Heart left ventricle (tissue), 16 donors: ENCODE measurements at regions not wholly inside any gene's neighbourhood (a gene's known extent, or its start where the extent isn't known, plus 50 kb on each side); places are given as distances from the start of the nearest gene placed in this dataset.

ENCODE experiments used
- ATAC-seq, 4 donors: fragments of 200-7000 bp; cut with Tn5 transposase; one replicate each; pipeline ENCODE4 v1.9.1; 2020 to 2022; ENCODE audit warnings: moderate library complexity in 4 of 4, mild to moderate bottlenecking in 3 of 4, moderate number of reproducible peaks in 1 of 4
- DNase-seq, 5 donors: peaks; one replicate each; pipeline ENCODE4 v3.0.0-alpha.2; 2020
- H3K27ac ChIP-seq, 12 donors: fragments of 200-600 bp; sonication (generic) in 4 of 12; one replicate each; pipeline versions ENCODE4 v1.5.0 to v1.8.0; 2016 to 2022; ENCODE audit warnings: mild to moderate bottlenecking in 2 of 12
- H3K27me3 ChIP-seq, 9 donors: fragments of 200-600 bp; sonication (generic) in 2 of 9; one replicate each; pipeline versions ENCODE4 v1.5.1 to v1.8.0; 2016 to 2022; ENCODE audit warnings: mild to moderate bottlenecking in 3 of 9
- H3K36me3 ChIP-seq, 9 donors: fragments of 200-600 bp; sonication (generic) in 2 of 9; one replicate each; pipeline versions ENCODE4 v1.5.0 to v1.8.0; 2018 to 2022; ENCODE audit warnings: mild to moderate bottlenecking in 2 of 9
- H3K4me1 ChIP-seq, 12 donors: fragments of 200-600 bp; sonication (generic) in 4 of 12; one replicate each; pipeline versions ENCODE4 v1.5.0 to v1.8.0; 2016 to 2022; ENCODE audit warnings: mild to moderate bottlenecking in 3 of 12
- H3K4me3 ChIP-seq, 12 donors: fragments of 200-600 bp; sonication (generic) in 4 of 12; one replicate each; pipeline versions ENCODE4 v1.5.0 to v1.8.0; 2017 to 2022; ENCODE audit warnings: mild to moderate bottlenecking in 9 of 12, moderate library complexity in 4 of 12
- H3K9me3 ChIP-seq, 12 donors: fragments of 200-600 bp; sonication (generic) in 4 of 12; one replicate each; pipeline versions ENCODE4 v1.5.0 to v1.8.0; 2016 to 2022; ENCODE audit warnings: mild to moderate bottlenecking in 1 of 12
- POLR2A ChIP-seq, 2 donors: fragments of 450-650 bp; IDR thresholded peaks; one replicate each; pipeline ENCODE4 v1.6.1; 2017; ENCODE audit warnings: antibody characterized with exemption in 2 of 2, mild to moderate bottlenecking in 2 of 2, moderate library complexity in 2 of 2
- WGBS, 4 donors: extraction: QIAGEN DNeasy Blood & Tissue Kit in 2 of 4; methylation state at CpG; one replicate each; pipeline versions ENCODE4 v1.1.5 to v1.1.7; 2013 to 2018; 5-methylcytosine and 5-hydroxymethylcytosine counted together
- intact Hi-C, 10 donors: fragments of 100-400 bp; cut with DNase I; formaldehyde crosslinking; loops; one replicate each; pipeline versions ENCODE4 v1.11.1 to v1.14.2; 2022
- TF ChIP-seq, protein P1 (sequence below), 12 donors: fragments of 200-600 bp; sonication (generic) in 4 of 12; IDR thresholded peaks; one replicate each; pipeline versions ENCODE4 v1.5.0 to v1.8.0; 2018 to 2022; ENCODE audit warnings: antibody characterized with exemption in 12 of 12, mild to moderate bottlenecking in 5 of 12
- donor health status: ischemic (EF 13 %, LVEDD 7.1; RV severe dilation, severe dysfunction).
- donor health status: healthy with polysubstance abuse.
- donor health status: DM: no; HTN: yes; CAD: no.
- donor health status: DM: no; HTN: no; CAD: no.
- donor health status: ischemic (EF 25% LVEDD 6.9; RV normal size, moderate dysfunction).
- donor health status: ischemic (EF 25% LVEDD 5.7; RV mildly dilated, moderate dysfunction).
- donor health status: healthy.
- donor health status: DM: yes; HTN: yes; CAD: no.
- donor health status: ischemic (EF 35%, LVEDD 5.7; RV mildly dilated, moderate dysfunction).
- donor health status: nonischemic (EF 11% LVEDD 7.7; RV severe dilation, severe dysfunction).
- donor health status: DM: yes; HTN: yes; CAD: no.
- donor health status: PGD.
- donor health status: ischemic (EF 29% LVEDD 5.4; RV normal size, mild dysfunction).
- donor health status: nonischemic (EF 23%, LVEDD 6.1; RV moderate dilation, normal function).

DNA sequence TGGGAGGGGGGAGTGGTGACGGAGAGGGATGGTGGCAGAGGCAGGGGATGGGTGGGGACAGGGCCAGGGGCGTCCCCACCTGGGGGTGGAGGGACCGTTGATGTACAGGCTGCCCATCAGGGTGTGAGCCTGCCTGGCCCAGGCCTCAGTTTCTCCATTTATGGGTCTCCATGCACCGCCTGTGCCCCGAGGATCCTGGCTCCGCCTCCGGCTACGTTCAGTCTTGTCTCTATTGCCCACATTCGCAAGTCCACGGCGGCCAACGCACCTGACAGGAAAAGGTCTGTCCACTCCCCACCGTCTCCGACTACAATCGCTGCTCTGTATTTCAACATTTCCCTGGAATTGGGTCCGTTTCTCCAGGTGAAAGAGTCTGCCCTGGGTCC is 96.3 kb upstream of the NKX1-1 start:
- intact Hi-C loops, result no loop called here
- peaks cover 0 to 18% (median 5%) of the 10 kb centered on the region in 12 donors for H3K4me1 ChIP-seq
- TF ChIP-seq, protein P1, sequence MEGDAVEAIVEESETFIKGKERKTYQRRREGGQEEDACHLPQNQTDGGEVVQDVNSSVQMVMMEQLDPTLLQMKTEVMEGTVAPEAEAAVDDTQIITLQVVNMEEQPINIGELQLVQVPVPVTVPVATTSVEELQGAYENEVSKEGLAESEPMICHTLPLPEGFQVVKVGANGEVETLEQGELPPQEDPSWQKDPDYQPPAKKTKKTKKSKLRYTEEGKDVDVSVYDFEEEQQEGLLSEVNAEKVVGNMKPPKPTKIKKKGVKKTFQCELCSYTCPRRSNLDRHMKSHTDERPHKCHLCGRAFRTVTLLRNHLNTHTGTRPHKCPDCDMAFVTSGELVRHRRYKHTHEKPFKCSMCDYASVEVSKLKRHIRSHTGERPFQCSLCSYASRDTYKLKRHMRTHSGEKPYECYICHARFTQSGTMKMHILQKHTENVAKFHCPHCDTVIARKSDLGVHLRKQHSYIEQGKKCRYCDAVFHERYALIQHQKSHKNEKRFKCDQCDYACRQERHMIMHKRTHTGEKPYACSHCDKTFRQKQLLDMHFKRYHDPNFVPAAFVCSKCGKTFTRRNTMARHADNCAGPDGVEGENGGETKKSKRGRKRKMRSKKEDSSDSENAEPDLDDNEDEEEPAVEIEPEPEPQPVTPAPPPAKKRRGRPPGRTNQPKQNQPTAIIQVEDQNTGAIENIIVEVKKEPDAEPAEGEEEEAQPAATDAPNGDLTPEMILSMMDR (IDR thresholded peaks at IDR 0.05), result no peak
- TF ChIP-seq POLR2A (IDR thresholded peaks at IDR 0.05), result no peak
- H3K36me3 ChIP-seq, result no peaks in the 10 kb centered on the region
- DNase-seq (peak in 3 of 5 donors; percentile 7 to 61 (median 22)), ATAC-seq (peak in 2 of 4 donors; percentile 12 to 13)
- no peak overlapping the region for H3K4me3 ChIP-seq
- 63 to 71% (median 68%) methylated on average over 8 to 16 of the region's 16 CpGs for WGBS, 4 donors
- peaks cover 0 to 13% (median 4%) of the 10 kb centered on the region in 9 donors for H3K27me3 ChIP-seq
- no peak overlapping the region for H3K27ac ChIP-seq
- H3K9me3 ChIP-seq, result no peaks in the 10 kb centered on the region

DNA sequence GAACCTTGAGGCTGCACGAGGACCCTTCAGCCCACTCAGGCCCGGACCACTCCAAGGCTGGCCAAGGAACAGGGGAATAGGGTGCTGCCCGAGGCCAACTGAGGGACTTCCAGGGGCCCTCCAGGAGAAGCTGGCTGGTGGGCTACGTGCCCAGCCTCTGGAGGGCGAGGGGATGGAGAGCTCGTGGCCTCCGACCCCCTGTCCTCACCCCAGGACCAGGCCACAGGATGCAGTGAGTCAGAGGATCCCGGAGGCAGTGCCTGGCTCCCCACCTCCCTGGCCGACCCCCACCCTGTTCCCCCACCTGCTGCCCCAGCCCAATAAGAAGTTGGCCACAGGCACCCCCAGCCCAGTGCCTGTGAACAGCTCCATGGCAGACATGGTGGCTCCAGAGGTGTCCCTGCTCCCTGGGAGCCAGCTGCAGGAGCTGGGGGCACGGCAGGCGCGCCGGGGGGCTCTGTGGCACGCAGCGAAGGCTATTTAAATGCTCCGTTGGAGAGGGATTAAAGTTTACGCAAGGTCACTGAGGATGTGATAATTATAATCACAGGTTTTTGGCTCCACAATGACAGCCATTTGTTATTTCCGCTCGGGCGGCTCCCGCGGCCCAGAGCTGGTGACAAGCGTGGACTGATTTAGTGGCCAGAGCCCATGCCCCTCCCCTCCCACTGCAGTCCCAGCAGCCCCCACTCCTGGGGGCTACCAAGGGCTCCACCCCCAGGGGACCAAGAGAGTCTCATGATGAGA is 95.7 kb upstream of the NKX1-1 start:
- intact Hi-C loops, result no loop called here
- Histone ChIP-seq H3K27me3 (peaks cover 0 to 13% (median 2%) of the 10 kb centered on the region in 9 donors), H3K36me3 (no peaks in the 10 kb centered on the region), H3K4me1 (peaks cover 0 to 18% (median 5%) of the 10 kb centered on the region in 12 donors), H3K9me3 (no peaks in the 10 kb centered on the region), H3K27ac (no peak overlapping the region), H3K4me3 (no peak overlapping the region)
- peak in 2 of 5 donors; percentile 20 to 52 for DNase-seq
- WGBS, 4 donors, result 38 to 78% (median 54%) methylated on average over 6 to 23 of the region's 23 CpGs
- ATAC-seq, result peak in 3 of 4 donors; percentile 19 to 79 (median 33)
- no peak for TF ChIP-seq POLR2A (IDR thresholded peaks at IDR 0.05)
- TF ChIP-seq, protein P1 (IDR thresholded peaks at IDR 0.05), result no peak

DNA sequence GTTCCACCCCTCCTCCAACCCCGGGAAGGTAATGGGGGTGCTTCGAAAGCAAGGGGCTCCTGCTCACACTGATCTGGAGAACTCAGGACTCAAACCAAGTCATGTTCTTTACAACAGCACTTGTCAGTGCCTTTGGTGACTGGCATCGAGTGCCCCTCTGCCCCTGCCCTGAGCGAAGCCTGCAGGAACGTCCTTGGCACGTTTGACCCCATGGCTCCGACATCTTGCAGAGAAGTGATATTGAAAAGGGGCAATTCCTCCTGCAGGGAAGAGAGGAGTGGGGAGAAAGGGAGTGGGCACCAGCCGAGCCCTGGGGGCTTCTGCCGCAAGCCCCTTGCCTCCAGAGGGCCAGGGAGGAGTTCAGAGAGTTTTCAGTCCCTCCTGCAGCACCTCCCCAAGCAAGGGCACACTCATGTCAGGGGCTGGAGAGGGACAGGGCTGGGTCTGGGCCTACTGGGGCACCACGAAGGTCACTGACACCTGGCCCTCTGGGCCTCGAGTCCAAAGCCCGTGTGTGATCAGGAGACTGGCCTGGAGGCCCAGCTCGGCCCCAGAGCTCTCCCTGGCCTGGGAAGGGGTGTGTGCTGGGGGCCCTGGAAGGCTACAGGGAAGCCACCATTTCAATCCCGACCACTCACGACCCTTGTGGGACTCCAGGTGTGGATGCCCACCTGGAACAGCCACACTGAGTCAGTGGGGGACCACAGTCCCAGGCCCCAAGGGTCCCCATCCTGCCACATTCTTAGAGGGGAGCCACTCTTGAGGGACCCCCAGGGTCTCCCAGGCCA is 94.9 kb upstream of the NKX1-1 start:
- no peak for TF ChIP-seq POLR2A (IDR thresholded peaks at IDR 0.05)
- TF ChIP-seq, protein P1 (IDR thresholded peaks at IDR 0.05), result no peak
- DNase-seq, result peak in 1 of 5 donors; percentile 7
- WGBS, 4 donors, result 80 to 92% (median 85%) methylated on average over 14 to 15 of the region's 15 CpGs
- Histone ChIP-seq H3K4me1 (peaks cover 0 to 18% (median 5%) of the 10 kb centered on the region in 12 donors), H3K4me3 (no peak overlapping the region), H3K27me3 (peaks cover 0 to 11% (median 2%) of the 10 kb centered on the region in 9 donors), H3K27ac (no peak overlapping the region), H3K36me3 (no peaks in the 10 kb centered on the region), H3K9me3 (no peaks in the 10 kb centered on the region)
- intact Hi-C loops, result no loop called here
- ATAC-seq, result no peak
